ENCODE measurements at regions not wholly inside any gene's neighbourhood (a gene's known extent, or its start where the extent isn't known, plus 50 kb on each side); places are given as distances from the start of the nearest gene placed in this dataset.

- DNase-seq = no peak
These were observed 173.6 kb downstream of the ARHGAP12 start for GRCh38 chr10:31754803-31755624.

GRCh38 chr10:31753681-31754080, 174.9 kb downstream of the ARHGAP12 start:
- DNase-seq = no peak

GRCh38 chr10:31752170-31752569, 176.5 kb downstream of the ARHGAP12 start:
- no peak for DNase-seq

- DNase-seq = no peak
These were observed 176.9 kb downstream of the ARHGAP12 start for GRCh38 chr10:31751738-31752080.

GRCh38 chr10:31751051-31751737, 177.4 kb downstream of the ARHGAP12 start:
- no peak for DNase-seq

- DNase-seq = no peak
These were observed 178.4 kb downstream of the ARHGAP12 start for GRCh38 chr10:31749981-31750840.

- DNase-seq = no peak
These were observed 179.3 kb downstream of the ARHGAP12 start for GRCh38 chr10:31749301-31749700.

GRCh38 chr10:31745612-31746376, 182.8 kb downstream of the ARHGAP12 start:
- DNase-seq = peak; percentile 63

- no peak for DNase-seq
These were observed 184.6 kb downstream of the ARHGAP12 start for GRCh38 chr10:31744025-31744424.

GRCh38 chr10:31742255-31742654, 186.4 kb downstream of the ARHGAP12 start:
- no peak for DNase-seq

- DNase-seq = no peak
These were observed 187.2 kb downstream of the ARHGAP12 start for GRCh38 chr10:31741473-31741872.

- no peak for DNase-seq
These were observed 188.9 kb downstream of the ARHGAP12 start for GRCh38 chr10:31739711-31740110.

- DNase-seq = no peak
These were observed 189.5 kb downstream of the ARHGAP12 start for GRCh38 chr10:31739146-31739545.

GRCh38 chr10:31731711-31732110, 196.9 kb downstream of the ARHGAP12 start:
- no peak for DNase-seq

GRCh38 chr10:31730776-31731175, 197.9 kb downstream of the ARHGAP12 start:
- no peak for DNase-seq

GRCh38 chr10:31728698-31729224, 199.9 kb downstream of the ARHGAP12 start:
- no peak for DNase-seq

GRCh38 chr10:31725436-31725835, 203.2 kb downstream of the ARHGAP12 start:
- DNase-seq = no peak

- DNase-seq = no peak
These were observed 204.3 kb downstream of the ARHGAP12 start for GRCh38 chr10:31724296-31724695.

- DNase-seq = peak; percentile 12
These were observed 205.4 kb downstream of the ARHGAP12 start for GRCh38 chr10:31723106-31723750.

GRCh38 chr10:31721096-31721495, 207.5 kb downstream of the ARHGAP12 start:
- DNase-seq = no peak

- DNase-seq = no peak
These were observed 208.1 kb downstream of the ARHGAP12 start for GRCh38 chr10:31720546-31720945.

GRCh38 chr10:31709476-31709875, 219.2 kb downstream of the ARHGAP12 start:
- DNase-seq = no peak

All from activated CD4-positive, alpha-beta T cell treated with anti-CD3 and anti-CD28 coated beads for 48 hours (primary cell).